ENCODE measurements at regions not wholly inside any gene's neighbourhood (a gene's known extent, or its start where the extent isn't known, plus 50 kb on each side); places are given as distances from the start of the nearest gene placed in this dataset.

- TF ChIP-seq POU6F1 (CRISPR knock-in tag; IDR thresholded peaks at IDR 0.05; ENCODE audit: borderline replicate concordance, low read depth) (no peak), ZNF565 (CRISPR knock-in tag; conservative IDR thresholded peaks at IDR 0.05; ENCODE audit: low read depth) (no peak), ZNF8 (CRISPR knock-in tag; IDR thresholded peaks at IDR 0.05) (no peak), ZFP3 (CRISPR knock-in tag; IDR thresholded peaks at IDR 0.05) (no peak), OSR1 (CRISPR knock-in tag; IDR thresholded peaks at IDR 0.05) (no peak), ISL1 (CRISPR knock-in tag; IDR thresholded peaks at IDR 0.05) (no peak), ZC3H10 (CRISPR knock-in tag; IDR thresholded peaks at IDR 0.05) (no peak), ESRRG (CRISPR knock-in tag; IDR thresholded peaks at IDR 0.05) (no peak), RARB (CRISPR knock-in tag; IDR thresholded peaks at IDR 0.05) (no peak), CREB5 (CRISPR knock-in tag; IDR thresholded peaks at IDR 0.05; ENCODE audit: low read depth) (no peak), PPARA (CRISPR knock-in tag; IDR thresholded peaks at IDR 0.05; ENCODE audit: borderline replicate concordance) (no peak), GLIS3 (CRISPR knock-in tag; IDR thresholded peaks at IDR 0.05) (no peak), ZFP30 (CRISPR knock-in tag; IDR thresholded peaks at IDR 0.05) (no peak), CSDC2 (CRISPR knock-in tag; IDR thresholded peaks at IDR 0.05) (no peak), BACH2 (CRISPR knock-in tag; IDR thresholded peaks at IDR 0.05; ENCODE audit: borderline replicate concordance) (no peak)
- ATAC-seq = no peak
Measured at GRCh38 chr7:41217306-41217705, 485.6 kb downstream of the INHBA start.

GRCh38 chr7:41207141-41207540 lies 495.7 kb downstream of the INHBA start:
- TF ChIP-seq ZFP30 (CRISPR knock-in tag; IDR thresholded peaks at IDR 0.05) (no peak), SNAI2 (CRISPR knock-in tag; IDR thresholded peaks at IDR 0.05) (no peak), CREB5 (CRISPR knock-in tag; IDR thresholded peaks at IDR 0.05; ENCODE audit: low read depth) (no peak), POU6F1 (CRISPR knock-in tag; IDR thresholded peaks at IDR 0.05; ENCODE audit: borderline replicate concordance, low read depth) (no peak), ARNTL (CRISPR knock-in tag; IDR thresholded peaks at IDR 0.05; ENCODE audit: borderline replicate concordance, low read depth) (no peak), ISL1 (CRISPR knock-in tag; IDR thresholded peaks at IDR 0.05) (no peak), ZNF565 (CRISPR knock-in tag; conservative IDR thresholded peaks at IDR 0.05; ENCODE audit: low read depth) (no peak), PATZ1 (CRISPR knock-in tag; IDR thresholded peaks at IDR 0.05; ENCODE audit: borderline replicate concordance) (no peak), TCF4 (CRISPR knock-in tag; IDR thresholded peaks at IDR 0.05; ENCODE audit: borderline replicate concordance) (no peak)
- no peak for ATAC-seq

GRCh38 chr7:41206267-41206666 lies 496.6 kb downstream of the INHBA start:
- TF ChIP-seq SNAI2 (CRISPR knock-in tag; IDR thresholded peaks at IDR 0.05) (no peak), ZNF565 (CRISPR knock-in tag; conservative IDR thresholded peaks at IDR 0.05; ENCODE audit: low read depth) (no peak), ARNTL (CRISPR knock-in tag; IDR thresholded peaks at IDR 0.05; ENCODE audit: borderline replicate concordance, low read depth) (no peak), TOX (CRISPR knock-in tag; IDR thresholded peaks at IDR 0.05; ENCODE audit: borderline replicate concordance) (no peak), ZC3H10 (CRISPR knock-in tag; IDR thresholded peaks at IDR 0.05) (no peak), CSRNP3 (CRISPR knock-in tag; IDR thresholded peaks at IDR 0.05) (no peak), ZFP30 (CRISPR knock-in tag; IDR thresholded peaks at IDR 0.05) (no peak), TCF4 (CRISPR knock-in tag; IDR thresholded peaks at IDR 0.05; ENCODE audit: borderline replicate concordance) (no peak), ESRRG (CRISPR knock-in tag; IDR thresholded peaks at IDR 0.05) (no peak), PATZ1 (CRISPR knock-in tag; IDR thresholded peaks at IDR 0.05; ENCODE audit: borderline replicate concordance) (no peak), ZNF8 (CRISPR knock-in tag; IDR thresholded peaks at IDR 0.05) (no peak), GLIS3 (CRISPR knock-in tag; IDR thresholded peaks at IDR 0.05) (no peak), ZFP3 (CRISPR knock-in tag; IDR thresholded peaks at IDR 0.05) (no peak), CSDC2 (CRISPR knock-in tag; IDR thresholded peaks at IDR 0.05) (no peak), TSHZ2 (CRISPR knock-in tag; IDR thresholded peaks at IDR 0.05) (no peak)
- ATAC-seq = no peak

Data from SK-N-SH treated with all-trans-retinoic acid at 6 μM for 48 hours (cell line).